LNCaP clone FGC (cell line): ENCODE measurements at regions not wholly inside any gene's neighbourhood (a gene's known extent, or its start where the extent isn't known, plus 50 kb on each side); places are given as distances from the start of the nearest gene placed in this dataset.

Experiments used
- DNase-seq: peaks from one replicate; pipeline ENCODE4 v3.0.0-alpha.2; 2011; ENCODE audit warnings: low read depth
- H3K4me3 ChIP-seq: 2 replicates; pipeline ENCODE4 v1.5.1; 2011; ENCODE audit warnings: mild to moderate bottlenecking, low read depth, low read length, control low read depth
- CTCF ChIP-seq: IDR thresholded peaks from 2 replicates; pipeline ENCODE4 v1.5.1; 2012; ENCODE audit warnings: mild to moderate bottlenecking; ENCODE audit not compliant: control insufficient read depth, insufficient read depth; ENCODE audit errors: extremely low read depth

GRCh38 chr6:114407426-114408035 is 64.7 kb upstream of the HS3ST5 start:
- TF ChIP-seq CTCF, result no peak
- DNase-seq, result no peak
- no peak overlapping the region for H3K4me3 ChIP-seq

GRCh38 chr6:114404339-114404955 is 61.6 kb upstream of the HS3ST5 start:
- H3K4me3 ChIP-seq, result no peak overlapping the region
- DNase-seq, result no peak
- TF ChIP-seq CTCF, result no peak

GRCh38 chr6:114403858-114404257 is 61.0 kb upstream of the HS3ST5 start:
- TF ChIP-seq CTCF, result no peak

GRCh38 chr6:114398481-114398880 is 55.7 kb upstream of the HS3ST5 start:
- TF ChIP-seq CTCF, result no peak
- DNase-seq, result no peak
- H3K4me3 ChIP-seq, result no peak overlapping the region

More at GRCh38 chr6:114403858-114404257, 61.0 kb upstream of the HS3ST5 start:
- no peak for DNase-seq
- H3K4me3 ChIP-seq, result no peak overlapping the region
